SK-N-SH (cell line): ENCODE measurements at regions not wholly inside any gene's neighbourhood (a gene's known extent, or its start where the extent isn't known, plus 50 kb on each side); places are given as distances from the start of the nearest gene placed in this dataset.

Experiments
- CTCF ChIA-PET: fragments of 300-600, 350-600 bp; formaldehyde crosslinking; extraction: SDS; loops from one replicate; lab custom pipeline; 2021; lab: Yijun Ruan, JAX
- POLR2A ChIA-PET: fragments of 350-600 bp; sonication (Branson Sonifier 250); formaldehyde crosslinking; extraction: SDS; loops from one replicate; lab custom pipeline; 2020; ENCODE audit warnings: antibody characterized with exemption, inconsistent platforms; lab: Yijun Ruan, JAX
- DNase-seq: peaks from one replicate; pipeline ENCODE4 v3.0.0; 2012
- H2AFZ ChIP-seq: fragments of 200-600 bp; sonication (generic); 2 replicates; pipeline ENCODE4 v1.8.1; 2016; ENCODE audit warnings: antibody characterized with exemption, mild to moderate bottlenecking, low read depth
- H3F3A ChIP-seq: fragments of 200-600 bp; sonication (generic); replicated peaks from 2 replicates; pipeline ENCODE3; 2016; ENCODE audit warnings: antibody characterized with exemption, mild to moderate bottlenecking; ENCODE audit not compliant: insufficient read depth
- H3K27ac ChIP-seq, 2 experiments: fragments of 200-500 bp in 1 of 2; fragments of 200-600 bp in 1 of 2; sonication (Bioruptor generic) in 1 of 2; sonication (generic), shearing (Covaris generic) in 1 of 2; 2 replicates each; pipeline versions ENCODE4 v1.5.1 to v1.6.1; 2014 to 2016; ENCODE audit warnings: low read depth in 2 of 2, inconsistent platforms in 1 of 2, low read length in 1 of 2, mild to moderate bottlenecking in 1 of 2, mixed read lengths in 1 of 2
- H3K27me3 ChIP-seq: fragments of 200-600 bp; sonication (generic), shearing (Covaris generic); 2 replicates; pipeline ENCODE4 v1.6.1; 2016; ENCODE audit warnings: mixed run types; ENCODE audit not compliant: insufficient read depth
- H3K36me3 ChIP-seq, 2 experiments: fragments of 200-500 bp in 1 of 2; fragments of 200-600 bp in 1 of 2; sonication (Bioruptor generic) in 1 of 2; sonication (generic) in 1 of 2; replicated peaks in 1 of 2; 2 replicates each; pipeline versions ENCODE3 to v1.5.1; 2014 to 2016; ENCODE audit warnings: low read length in 1 of 2, mild to moderate bottlenecking in 1 of 2; ENCODE audit not compliant: insufficient read depth in 2 of 2, control insufficient read depth in 1 of 2
- H3K4me1 ChIP-seq, 2 experiments: fragments of 200-500 bp in 1 of 2; fragments of 200-600 bp in 1 of 2; sonication (Bioruptor generic) in 1 of 2; sonication (generic), shearing (Covaris generic) in 1 of 2; 2 replicates each; pipeline versions ENCODE4 v1.5.1 to v1.6.1; 2014 to 2016; ENCODE audit warnings: low read depth in 1 of 2, low read length in 1 of 2, mixed run types in 1 of 2; ENCODE audit not compliant: insufficient read depth in 2 of 2, control insufficient read depth in 1 of 2
- H3K4me2 ChIP-seq: fragments of 200-600 bp; sonication (generic), shearing (Covaris generic); 2 replicates; pipeline ENCODE4 v1.6.1; 2017; ENCODE audit warnings: mixed run types
- H3K4me3 ChIP-seq, 2 experiments: fragments of 200-500 bp in 1 of 2; fragments of 200-600 bp in 1 of 2; sonication (Bioruptor generic) in 1 of 2; sonication (generic), shearing (Covaris generic) in 1 of 2; 2 replicates each; pipeline versions ENCODE4 v1.5.1 to v1.8.1; 2014 to 2016; ENCODE audit warnings: low read depth in 2 of 2, inconsistent platforms in 1 of 2, low read length in 1 of 2, mild to moderate bottlenecking in 1 of 2, mixed read lengths in 1 of 2, moderate library complexity in 1 of 2
- H3K79me2 ChIP-seq: fragments of 200-600 bp; sonication (generic); 2 replicates; pipeline ENCODE4 v1.8.1; 2017; ENCODE audit warnings: mild to moderate bottlenecking; ENCODE audit not compliant: insufficient read depth
- H3K9ac ChIP-seq: fragments of 200-600 bp; sonication (generic); 2 replicates; pipeline ENCODE4 v1.6.1; 2017; ENCODE audit warnings: mixed run types
- H3K9me2 ChIP-seq: fragments of 200-600 bp; sonication (generic); 2 replicates; pipeline ENCODE4 v1.6.1; 2017; ENCODE audit warnings: mixed run types
- H3K9me3 ChIP-seq: fragments of 200-600 bp; sonication (generic); 2 replicates; pipeline ENCODE4 v1.6.1; 2017; ENCODE audit warnings: mixed run types, mild to moderate bottlenecking, moderate library complexity
- H4K20me1 ChIP-seq: fragments of 200-600 bp; sonication (generic); 2 replicates; pipeline ENCODE4 v1.6.1; 2017; ENCODE audit warnings: mild to moderate bottlenecking, mixed run types; ENCODE audit not compliant: insufficient read depth
- CHD2 ChIP-seq: fragments of 150-350 bp; IDR thresholded peaks from 2 replicates; pipeline ENCODE4 v1.6.1; 2018; ENCODE audit warnings: low read length; ENCODE audit not compliant: partially characterized antibody
- ELF1 ChIP-seq: IDR thresholded peaks from 2 replicates; pipeline ENCODE4 v1.4.0; 2012
- EZH2phosphoT487 ChIP-seq: fragments of 200-600 bp; sonication (generic); IDR thresholded peaks from 2 replicates; pipeline ENCODE4 v1.6.1; 2017; ENCODE audit warnings: low read depth, mixed run types, mild to moderate bottlenecking, antibody characterized with exemption, moderate library complexity, borderline replicate concordance
- JUND ChIP-seq: IDR thresholded peaks from 2 replicates; pipeline ENCODE4 v1.4.0; 2012
- MXI1 ChIP-seq: IDR thresholded peaks from 2 replicates; pipeline ENCODE4 v1.6.1; 2012; ENCODE audit warnings: mild to moderate bottlenecking, low read depth, low read length, improper control_type of control experiment
- NRF1 ChIP-seq: IDR thresholded peaks from 2 replicates; pipeline ENCODE4 v1.6.1; 2012; ENCODE audit warnings: low read depth, mild to moderate bottlenecking, low read length
- RCOR1 ChIP-seq: fragments of 150-350 bp; IDR thresholded peaks from 2 replicates; pipeline ENCODE4 v1.6.1; 2017; ENCODE audit warnings: antibody characterized with exemption, low read length
- RXRA ChIP-seq: IDR thresholded peaks from 2 replicates; pipeline ENCODE4 v1.4.0; 2012; ENCODE audit warnings: low read depth, mild to moderate bottlenecking, borderline replicate concordance
- SIN3A ChIP-seq: IDR thresholded peaks from 2 replicates; pipeline ENCODE4 v1.6.1; 2012; ENCODE audit warnings: low read depth, mild to moderate bottlenecking, low read length, moderate library complexity, borderline replicate concordance
- SMC3 ChIP-seq: IDR thresholded peaks from 2 replicates; pipeline ENCODE4 v1.6.1; 2012; ENCODE audit warnings: low read depth, low read length, improper control_type of control experiment
- TAF1 ChIP-seq: IDR thresholded peaks from 2 replicates; pipeline ENCODE4 v1.6.1; 2012; ENCODE audit warnings: low read depth, mild to moderate bottlenecking, low read length, moderate library complexity, borderline replicate concordance
- TEAD4 ChIP-seq: IDR thresholded peaks from 2 replicates; pipeline ENCODE4 v1.4.0; 2012; ENCODE audit warnings: mild to moderate bottlenecking, borderline replicate concordance; ENCODE audit not compliant: insufficient read depth
- YY1 ChIP-seq: IDR thresholded peaks from 2 replicates; pipeline ENCODE4 v1.4.0; 2012; ENCODE audit warnings: low read depth, mild to moderate bottlenecking
- WGBS: methylation state at CpG from one replicate; pipeline ENCODE4 v1.1.6; 2017; ENCODE audit warnings: low lambda C conversion rate; 5-methylcytosine and 5-hydroxymethylcytosine counted together
- TF ChIP-seq, protein P1 (sequence below): fragments of 150-350 bp; IDR thresholded peaks from 2 replicates; pipeline ENCODE4 v1.6.1; 2017; ENCODE audit warnings: antibody characterized with exemption, low read length, low read depth, borderline replicate concordance
- TF ChIP-seq, protein P2 (sequence below): IDR thresholded peaks from 2 replicates; pipeline ENCODE4 v1.4.0; 2012; ENCODE audit warnings: low read depth, borderline replicate concordance
- TF ChIP-seq, protein P3 (sequence below): IDR thresholded peaks from 2 replicates; pipeline ENCODE4 v1.4.0; 2012; ENCODE audit warnings: low read depth
- TF ChIP-seq, protein P4 (sequence below): IDR thresholded peaks from 2 replicates; pipeline ENCODE4 v1.4.0; 2012; ENCODE audit warnings: low read depth, borderline replicate concordance
- TF ChIP-seq, protein P5 (sequence below): IDR thresholded peaks from 2 replicates; pipeline ENCODE4 v1.6.1; 2012; ENCODE audit warnings: mild to moderate bottlenecking, low read depth, low read length, moderate library complexity

DNA sequence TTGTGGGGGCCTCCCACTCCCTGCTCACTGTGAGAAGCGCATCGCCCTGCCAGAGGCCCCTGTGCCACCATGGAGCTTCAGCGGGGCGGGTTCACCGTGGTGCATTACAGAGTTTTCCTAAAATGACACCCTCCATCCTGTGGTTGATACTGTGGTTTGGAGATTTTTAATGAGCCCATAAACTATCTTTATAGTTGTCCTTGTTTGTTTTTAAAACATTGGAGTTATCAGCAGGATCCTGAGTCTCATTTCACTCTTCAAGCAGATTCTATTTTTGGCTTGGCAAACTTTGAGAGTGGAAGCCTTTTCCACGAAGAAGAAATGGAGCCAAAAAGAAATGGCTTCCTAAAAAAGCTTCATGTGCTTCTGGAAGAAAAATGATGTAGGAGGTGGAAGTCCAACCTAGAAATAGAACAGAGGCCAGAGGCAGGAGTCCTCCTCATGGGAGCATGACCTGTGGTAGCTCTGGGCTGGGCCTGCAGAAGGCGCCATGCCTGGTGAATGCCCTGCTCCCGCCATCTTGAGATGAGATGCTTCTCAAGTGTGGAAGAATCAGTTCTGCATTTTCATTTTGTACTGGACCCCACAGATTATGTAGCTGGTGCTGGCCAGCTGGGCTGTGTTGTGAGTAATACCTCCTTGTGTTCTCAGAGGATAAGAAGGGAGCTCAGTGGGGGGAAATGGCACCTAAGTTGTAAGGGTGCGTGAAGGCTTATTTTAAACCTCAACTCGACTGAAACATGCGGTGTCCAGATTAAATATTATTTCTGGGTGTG, 79.0 kb upstream of the RAI14 start:
- Histone ChIP-seq H3F3A (peaks cover 11% of the 10 kb centered on the region), H3K9ac (no peak overlapping the region), H3K4me3 (no peak overlapping the region), H3K79me2 (no peaks in the 10 kb centered on the region), H3K9me3 (no peaks in the 10 kb centered on the region), H4K20me1 (no peaks in the 10 kb centered on the region), H3K36me3 (no peaks in the 10 kb centered on the region), H3K4me1 (peaks cover 0 to 8% of the 10 kb centered on the region in 2 experiments; a peak in 2 of 4 replicates), H3K4me2 (no peak overlapping the region), H3K27me3 (no peaks in the 10 kb centered on the region), H3K9me2 (no peaks in the 10 kb centered on the region), H2AFZ (no peak overlapping the region; the same call in 1 of the 2 replicates), H3K27ac (no peak overlapping the region)
- POLR2A ChIA-PET = no interaction called here
- WGBS = 69% methylated on average over 9 of the region's 11 CpGs
- TF ChIP-seq CHD2 (no peak), ELF1 (no peak), RXRA (no peak), SIN3A (no peak), YY1 (no peak), MXI1 (no peak)
- TF ChIP-seq, protein P1, sequence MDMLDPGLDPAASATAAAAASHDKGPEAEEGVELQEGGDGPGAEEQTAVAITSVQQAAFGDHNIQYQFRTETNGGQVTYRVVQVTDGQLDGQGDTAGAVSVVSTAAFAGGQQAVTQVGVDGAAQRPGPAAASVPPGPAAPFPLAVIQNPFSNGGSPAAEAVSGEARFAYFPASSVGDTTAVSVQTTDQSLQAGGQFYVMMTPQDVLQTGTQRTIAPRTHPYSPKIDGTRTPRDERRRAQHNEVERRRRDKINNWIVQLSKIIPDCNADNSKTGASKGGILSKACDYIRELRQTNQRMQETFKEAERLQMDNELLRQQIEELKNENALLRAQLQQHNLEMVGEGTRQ = no peak
- no peak for DNase-seq
- CTCF ChIA-PET = no interaction called here

DNA sequence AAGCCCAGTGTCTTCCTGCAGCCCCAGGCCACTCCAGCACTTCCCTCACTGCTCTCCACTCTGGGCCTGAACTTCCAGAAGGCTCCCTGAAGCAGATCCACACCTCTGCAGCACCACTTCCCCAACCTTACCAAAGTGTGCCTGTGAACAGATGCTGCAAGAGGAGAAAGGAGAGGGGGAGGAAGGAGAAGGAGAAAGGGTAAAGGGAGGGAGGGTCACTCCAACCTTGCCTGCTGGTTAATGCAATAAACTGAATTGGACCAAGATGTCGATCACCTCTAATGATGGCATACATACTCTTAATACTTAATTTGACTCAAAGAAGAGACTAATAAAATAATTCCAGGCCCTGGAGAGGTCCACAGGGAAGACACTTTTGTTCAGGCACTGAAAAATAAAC, 77.2 kb upstream of the RAI14 start:
- Histone ChIP-seq H3K36me3 (no peaks in the 10 kb centered on the region), H3F3A (peaks cover 3% of the 10 kb centered on the region), H3K4me2 (no peak overlapping the region), H4K20me1 (no peaks in the 10 kb centered on the region), H2AFZ (no peak overlapping the region), H3K4me3 (no peak overlapping the region), H3K27ac (no peak overlapping the region), H3K27me3 (no peaks in the 10 kb centered on the region), H3K9me2 (no peaks in the 10 kb centered on the region), H3K9ac (no peak overlapping the region), H3K9me3 (no peaks in the 10 kb centered on the region), H3K4me1 (no peaks in the 10 kb centered on the region), H3K79me2 (no peaks in the 10 kb centered on the region)
- ChIA-PET POLR2A (interaction anchor here (0.6 kb wide), 1 partner anchor 1522 kb away, joined by 3 read pairs; no protein-coding TSS in a partner anchor), CTCF (no interaction called here)
- DNase-seq = no peak
- WGBS = 71% methylated on average over 1 of the region's 1 CpG
- TF ChIP-seq CHD2 = no peak
- no peak for TF ChIP-seq JUND
- no peak for TF ChIP-seq TAF1
- TF ChIP-seq, protein P2, sequence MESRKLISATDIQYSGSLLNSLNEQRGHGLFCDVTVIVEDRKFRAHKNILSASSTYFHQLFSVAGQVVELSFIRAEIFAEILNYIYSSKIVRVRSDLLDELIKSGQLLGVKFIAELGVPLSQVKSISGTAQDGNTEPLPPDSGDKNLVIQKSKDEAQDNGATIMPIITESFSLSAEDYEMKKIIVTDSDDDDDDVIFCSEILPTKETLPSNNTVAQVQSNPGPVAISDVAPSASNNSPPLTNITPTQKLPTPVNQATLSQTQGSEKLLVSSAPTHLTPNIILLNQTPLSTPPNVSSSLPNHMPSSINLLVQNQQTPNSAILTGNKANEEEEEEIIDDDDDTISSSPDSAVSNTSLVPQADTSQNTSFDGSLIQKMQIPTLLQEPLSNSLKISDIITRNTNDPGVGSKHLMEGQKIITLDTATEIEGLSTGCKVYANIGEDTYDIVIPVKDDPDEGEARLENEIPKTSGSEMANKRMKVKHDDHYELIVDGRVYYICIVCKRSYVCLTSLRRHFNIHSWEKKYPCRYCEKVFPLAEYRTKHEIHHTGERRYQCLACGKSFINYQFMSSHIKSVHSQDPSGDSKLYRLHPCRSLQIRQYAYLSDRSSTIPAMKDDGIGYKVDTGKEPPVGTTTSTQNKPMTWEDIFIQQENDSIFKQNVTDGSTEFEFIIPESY = no peak
- TF ChIP-seq RCOR1 = no peak
- TF ChIP-seq YY1 = no peak
- TF ChIP-seq, protein P3, sequence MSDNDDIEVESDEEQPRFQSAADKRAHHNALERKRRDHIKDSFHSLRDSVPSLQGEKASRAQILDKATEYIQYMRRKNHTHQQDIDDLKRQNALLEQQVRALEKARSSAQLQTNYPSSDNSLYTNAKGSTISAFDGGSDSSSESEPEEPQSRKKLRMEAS = no peak
- TF ChIP-seq, protein P4, sequence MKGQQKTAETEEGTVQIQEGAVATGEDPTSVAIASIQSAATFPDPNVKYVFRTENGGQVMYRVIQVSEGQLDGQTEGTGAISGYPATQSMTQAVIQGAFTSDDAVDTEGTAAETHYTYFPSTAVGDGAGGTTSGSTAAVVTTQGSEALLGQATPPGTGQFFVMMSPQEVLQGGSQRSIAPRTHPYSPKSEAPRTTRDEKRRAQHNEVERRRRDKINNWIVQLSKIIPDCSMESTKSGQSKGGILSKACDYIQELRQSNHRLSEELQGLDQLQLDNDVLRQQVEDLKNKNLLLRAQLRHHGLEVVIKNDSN = no peak
- TF ChIP-seq SIN3A = no peak
- TF ChIP-seq SMC3 = no peak
- no peak for TF ChIP-seq EZH2phosphoT487
- TF ChIP-seq TEAD4 = no peak
- TF ChIP-seq, protein P5, sequence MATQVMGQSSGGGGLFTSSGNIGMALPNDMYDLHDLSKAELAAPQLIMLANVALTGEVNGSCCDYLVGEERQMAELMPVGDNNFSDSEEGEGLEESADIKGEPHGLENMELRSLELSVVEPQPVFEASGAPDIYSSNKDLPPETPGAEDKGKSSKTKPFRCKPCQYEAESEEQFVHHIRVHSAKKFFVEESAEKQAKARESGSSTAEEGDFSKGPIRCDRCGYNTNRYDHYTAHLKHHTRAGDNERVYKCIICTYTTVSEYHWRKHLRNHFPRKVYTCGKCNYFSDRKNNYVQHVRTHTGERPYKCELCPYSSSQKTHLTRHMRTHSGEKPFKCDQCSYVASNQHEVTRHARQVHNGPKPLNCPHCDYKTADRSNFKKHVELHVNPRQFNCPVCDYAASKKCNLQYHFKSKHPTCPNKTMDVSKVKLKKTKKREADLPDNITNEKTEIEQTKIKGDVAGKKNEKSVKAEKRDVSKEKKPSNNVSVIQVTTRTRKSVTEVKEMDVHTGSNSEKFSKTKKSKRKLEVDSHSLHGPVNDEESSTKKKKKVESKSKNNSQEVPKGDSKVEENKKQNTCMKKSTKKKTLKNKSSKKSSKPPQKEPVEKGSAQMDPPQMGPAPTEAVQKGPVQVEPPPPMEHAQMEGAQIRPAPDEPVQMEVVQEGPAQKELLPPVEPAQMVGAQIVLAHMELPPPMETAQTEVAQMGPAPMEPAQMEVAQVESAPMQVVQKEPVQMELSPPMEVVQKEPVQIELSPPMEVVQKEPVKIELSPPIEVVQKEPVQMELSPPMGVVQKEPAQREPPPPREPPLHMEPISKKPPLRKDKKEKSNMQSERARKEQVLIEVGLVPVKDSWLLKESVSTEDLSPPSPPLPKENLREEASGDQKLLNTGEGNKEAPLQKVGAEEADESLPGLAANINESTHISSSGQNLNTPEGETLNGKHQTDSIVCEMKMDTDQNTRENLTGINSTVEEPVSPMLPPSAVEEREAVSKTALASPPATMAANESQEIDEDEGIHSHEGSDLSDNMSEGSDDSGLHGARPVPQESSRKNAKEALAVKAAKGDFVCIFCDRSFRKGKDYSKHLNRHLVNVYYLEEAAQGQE = no peak
- TF ChIP-seq, protein P1 = no peak
- no peak for TF ChIP-seq NRF1
